ENCODE measurements at regions not wholly inside any gene's neighbourhood (a gene's known extent, or its start where the extent isn't known, plus 50 kb on each side); places are given as distances from the start of the nearest gene placed in this dataset.

- no peak for TF ChIP-seq ZNF555 (tag by site-specific recombination; conservative IDR thresholded peaks at IDR 0.05)
- no peak for TF ChIP-seq ZNF274 (IDR thresholded peaks at IDR 0.05; ENCODE audit: low read length)
- no peak for TF ChIP-seq ZNF274 (tag by site-specific recombination; IDR thresholded peaks at IDR 0.05; ENCODE audit: borderline replicate concordance)
- TF ChIP-seq FEZF1 (tag by site-specific recombination; IDR thresholded peaks at IDR 0.05), result no peak
- no peak for TF ChIP-seq ZNF23 (tag by site-specific recombination; IDR thresholded peaks at IDR 0.05; ENCODE audit: borderline replicate concordance)
- no peak for TF ChIP-seq ZNF280C (tag by site-specific recombination; IDR thresholded peaks at IDR 0.05)
- no peak for TF ChIP-seq ZFHX2 (tag by site-specific recombination; conservative IDR thresholded peaks at IDR 0.05)
- TF ChIP-seq GFI1B (tag by site-specific recombination; IDR thresholded peaks at IDR 0.05), result no peak
Measured at GRCh38 chr1:94721240-94721639, 98.9 kb upstream of the SLC44A3 start (continued).

GRCh38 chr1:94719926-94720793, 100.0 kb upstream of the SLC44A3 start:
- Histone ChIP-seq H3K9me3 (ENCODE audit: control insufficient read depth, insufficient read depth, low read depth, low read length) (no peaks in the 10 kb centered on the region), H3K27ac (ENCODE audit: extremely low read depth, low read depth, low read length) (no peak overlapping the region), H3K4me3 (ENCODE audit: low read depth, low read length) (no peak overlapping the region), H3K4me1 (ENCODE audit: control insufficient read depth, insufficient read depth, low read length) (no peaks in the 10 kb centered on the region), H3K36me3 (ENCODE audit: control insufficient read depth in 2 of 2, insufficient read depth in 1 of 2, low read length in 2 of 2) (no peaks in the 10 kb centered on the region)
- ChIA-PET POLR2A (no interaction called here), CTCF (interaction anchor here (0.6 to 1.3 kb wide), 2 partner anchors 10 to 135 kb away, joined by 3 to 5 read pairs; no protein-coding TSS in a partner anchor)
- TF ChIP-seq ZNF19 (tag by site-specific recombination; IDR thresholded peaks at IDR 0.05; ENCODE audit: low read depth) (no peak), ZBTB11 (tag by site-specific recombination; conservative IDR thresholded peaks at IDR 0.05; ENCODE audit: low read depth) (no peak), ZIC2 (tag by site-specific recombination; IDR thresholded peaks at IDR 0.05) (no peak), HIC1 (tag by site-specific recombination; IDR thresholded peaks at IDR 0.05) (no peak), ZNF558 (tag by site-specific recombination; IDR thresholded peaks at IDR 0.05) (no peak), ZNF37A (tag by site-specific recombination; IDR thresholded peaks at IDR 0.05) (no peak), EGR2 (tag by site-specific recombination; IDR thresholded peaks at IDR 0.05; ENCODE audit: low read depth) (no peak), ZNF169 (tag by site-specific recombination; IDR thresholded peaks at IDR 0.05) (no peak), ZNF843 (tag by site-specific recombination; IDR thresholded peaks at IDR 0.05) (no peak), ZNF140 (tag by site-specific recombination; IDR thresholded peaks at IDR 0.05) (no peak), ZNF10 (tag by site-specific recombination; IDR thresholded peaks at IDR 0.05) (no peak), ZNF398 (tag by site-specific recombination; IDR thresholded peaks at IDR 0.05) (no peak), GLIS1 (tag by site-specific recombination; IDR thresholded peaks at IDR 0.05) (no peak), SCRT1 (tag by site-specific recombination; IDR thresholded peaks at IDR 0.05; ENCODE audit: borderline replicate concordance) (no peak), BCL11B (tag by site-specific recombination; IDR thresholded peaks at IDR 0.05; ENCODE audit: low read depth) (no peak)
